ENCODE measurements at regions not wholly inside any gene's neighbourhood (a gene's known extent, or its start where the extent isn't known, plus 50 kb on each side); places are given as distances from the start of the nearest gene placed in this dataset.

GRCh38 chr6:4295058-4295782 is 159.8 kb upstream of the ECI2 start:
- H3K27me3 ChIP-seq (replicated peaks in 1 of 7), result no peaks in the 10 kb centered on the region
- H3K36me3 ChIP-seq, result no peaks in the 10 kb centered on the region
- H3K9me3 ChIP-seq, result peaks cover 0 to 10% (median 3%) of the 10 kb centered on the region in 8 donors
- no peak overlapping the region for H3K27ac ChIP-seq
- H3K4me3 ChIP-seq, result no peak overlapping the region
- TF ChIP-seq POLR2A (IDR thresholded peaks at IDR 0.05) (no peak), POLR2AphosphoS5 (IDR thresholded peaks at IDR 0.05) (no peak)
- TF ChIP-seq, protein P1, sequence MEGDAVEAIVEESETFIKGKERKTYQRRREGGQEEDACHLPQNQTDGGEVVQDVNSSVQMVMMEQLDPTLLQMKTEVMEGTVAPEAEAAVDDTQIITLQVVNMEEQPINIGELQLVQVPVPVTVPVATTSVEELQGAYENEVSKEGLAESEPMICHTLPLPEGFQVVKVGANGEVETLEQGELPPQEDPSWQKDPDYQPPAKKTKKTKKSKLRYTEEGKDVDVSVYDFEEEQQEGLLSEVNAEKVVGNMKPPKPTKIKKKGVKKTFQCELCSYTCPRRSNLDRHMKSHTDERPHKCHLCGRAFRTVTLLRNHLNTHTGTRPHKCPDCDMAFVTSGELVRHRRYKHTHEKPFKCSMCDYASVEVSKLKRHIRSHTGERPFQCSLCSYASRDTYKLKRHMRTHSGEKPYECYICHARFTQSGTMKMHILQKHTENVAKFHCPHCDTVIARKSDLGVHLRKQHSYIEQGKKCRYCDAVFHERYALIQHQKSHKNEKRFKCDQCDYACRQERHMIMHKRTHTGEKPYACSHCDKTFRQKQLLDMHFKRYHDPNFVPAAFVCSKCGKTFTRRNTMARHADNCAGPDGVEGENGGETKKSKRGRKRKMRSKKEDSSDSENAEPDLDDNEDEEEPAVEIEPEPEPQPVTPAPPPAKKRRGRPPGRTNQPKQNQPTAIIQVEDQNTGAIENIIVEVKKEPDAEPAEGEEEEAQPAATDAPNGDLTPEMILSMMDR (IDR thresholded peaks at IDR 0.05 in 8 of 11, conservative IDR thresholded peaks at IDR 0.05 in 3 of 11), result no peak
- intact Hi-C loops (cut with DNase I; ENCODE audit: low total_unique reads), result no loop called here
- no peaks in the 10 kb centered on the region for H3K4me1 ChIP-seq
- WGBS, 5 donors, result 75 to 85% (median 85%) methylated on average over 8 to 10 of the region's 10 CpGs
- DNase-seq, result no peak

- TF ChIP-seq POLR2AphosphoS5 (IDR thresholded peaks at IDR 0.05), result no peak
- TF ChIP-seq POLR2A (IDR thresholded peaks at IDR 0.05), result no peak
- TF ChIP-seq, protein P1 (IDR thresholded peaks at IDR 0.05 in 8 of 11, conservative IDR thresholded peaks at IDR 0.05 in 3 of 11), result no peak
- Histone ChIP-seq H3K9me3 (peaks cover 0 to 10% (median 3%) of the 10 kb centered on the region in 8 donors), H3K27ac (no peak overlapping the region), H3K4me1 (no peaks in the 10 kb centered on the region), H3K36me3 (no peaks in the 10 kb centered on the region), H3K4me3 (no peak overlapping the region), H3K27me3 (replicated peaks in 1 of 7) (no peaks in the 10 kb centered on the region)
- 86 to 99% (median 91%) methylated on average over 7 to 9 of the region's 9 CpGs for WGBS, 5 donors
- intact Hi-C loops (cut with DNase I; ENCODE audit: low total_unique reads), result no loop called here
- DNase-seq, result no peak
Measured at GRCh38 chr6:4294636-4295035, 159.3 kb upstream of the ECI2 start.

DNA sequence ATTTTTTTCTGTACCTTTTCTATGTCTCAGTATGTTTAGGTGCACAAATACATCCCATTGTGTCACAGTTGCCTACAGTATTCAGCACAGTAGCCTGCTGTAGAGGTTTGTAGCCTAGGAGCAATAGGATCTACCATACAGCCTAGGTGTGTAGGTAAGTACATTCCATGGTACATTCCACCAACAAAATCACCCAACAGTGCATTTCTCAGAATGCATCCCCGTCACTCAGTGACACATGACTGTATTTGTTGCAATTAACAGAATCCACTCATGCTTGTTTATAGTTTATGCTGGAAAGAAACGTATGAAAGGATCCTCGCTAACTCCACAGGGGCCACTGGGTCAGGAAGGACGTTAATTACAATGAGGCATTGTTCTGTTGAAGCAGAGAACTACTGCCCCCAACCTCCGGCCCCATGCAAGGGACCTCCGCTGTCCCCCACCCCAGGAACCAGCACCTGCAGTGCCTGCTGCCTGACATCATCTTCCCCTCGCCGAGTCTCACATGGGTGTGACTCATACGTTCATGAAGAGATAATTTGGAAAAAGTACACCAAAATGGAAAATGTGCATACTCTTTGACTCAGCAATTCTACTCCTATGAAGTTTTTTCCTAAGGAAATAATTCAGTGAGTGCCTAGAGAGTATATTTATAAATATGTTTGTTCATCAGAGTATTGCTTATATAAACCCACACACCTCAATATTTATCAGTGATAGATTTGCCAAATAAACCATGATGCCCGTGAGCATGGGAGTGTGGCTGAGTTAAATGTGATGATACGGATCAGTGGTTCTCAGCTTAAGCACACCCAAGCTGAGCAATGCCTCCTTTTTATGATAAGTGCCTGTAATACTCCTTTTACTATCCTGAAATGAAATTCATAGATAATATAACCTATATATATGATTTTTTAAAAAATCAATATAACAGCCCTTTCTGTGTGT is 156.4 kb upstream of the ECI2 start:
- Histone ChIP-seq H3K36me3 (no peaks in the 10 kb centered on the region), H3K9me3 (no peaks in the 10 kb centered on the region), H3K4me1 (no peaks in the 10 kb centered on the region), H3K27ac (no peak overlapping the region), H3K27me3 (replicated peaks in 1 of 7) (no peaks in the 10 kb centered on the region), H3K4me3 (no peak overlapping the region)
- TF ChIP-seq POLR2A (IDR thresholded peaks at IDR 0.05), result no peak
- TF ChIP-seq, protein P1 (IDR thresholded peaks at IDR 0.05 in 8 of 11, conservative IDR thresholded peaks at IDR 0.05 in 3 of 11), result no peak
- no peak for TF ChIP-seq POLR2AphosphoS5 (IDR thresholded peaks at IDR 0.05)
- no peak for DNase-seq
- 59 to 75% (median 73%) methylated on average over 11 of the region's 11 CpGs for WGBS, 5 donors
- intact Hi-C loops (cut with DNase I; ENCODE audit: low total_unique reads), result no loop called here

Data from spleen (tissue), 11 donors.